NT2/D1 (cell line): ENCODE measurements at regions not wholly inside any gene's neighbourhood (a gene's known extent, or its start where the extent isn't known, plus 50 kb on each side); places are given as distances from the start of the nearest gene placed in this dataset.
"Not testable (repeated sequence)": the region's sequence is repeated elsewhere in the genome, so short reads cannot be mapped to it uniquely, and the experiment has no call there.

Experiments used
- SUZ12 ChIP-seq: IDR thresholded peaks from 2 replicates; pipeline ENCODE4 v1.6.1; 2011; ENCODE audit not compliant: insufficient read length, insufficient read depth; ENCODE audit errors: extremely low read depth
- YY1 ChIP-seq: IDR thresholded peaks from 2 replicates; pipeline ENCODE4 v1.6.1; 2011; ENCODE audit not compliant: insufficient read length, insufficient read depth

DNA sequence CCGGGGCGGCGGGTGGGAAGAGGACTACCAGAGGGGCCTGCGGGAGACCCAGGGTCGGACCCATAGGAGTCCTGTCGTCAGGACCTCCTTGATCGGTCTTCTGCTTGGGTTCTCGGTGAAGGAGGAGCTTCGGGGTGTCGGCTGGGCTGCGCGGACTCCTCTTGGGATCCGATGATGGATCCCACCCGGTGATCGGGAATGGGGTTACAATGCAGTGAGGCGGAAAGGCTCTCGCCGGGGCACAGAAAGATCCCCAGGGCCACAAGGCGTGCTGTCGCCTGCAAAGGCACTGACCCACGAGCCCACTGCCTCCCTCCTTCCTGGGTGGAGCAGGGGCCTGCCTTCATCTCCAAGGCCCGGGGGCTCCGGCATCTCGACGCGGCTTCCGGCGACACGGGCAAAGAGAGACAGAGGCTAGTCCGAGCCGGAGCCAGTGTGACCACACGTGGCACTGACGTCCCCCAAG lies 751.3 kb downstream of the SPATA31A1 start:
- TF ChIP-seq SUZ12, YY1: not testable (repeated sequence)
